Cardiac fibroblast (primary cell): ENCODE measurements at regions not wholly inside any gene's neighbourhood (a gene's known extent, or its start where the extent isn't known, plus 50 kb on each side); places are given as distances from the start of the nearest gene placed in this dataset.

Source experiments
- DNase-seq, 2 donors: peaks; one replicate each; pipeline versions ENCODE4 v3.0.0 to v3.0.0-alpha.2; 2010; ENCODE audit warnings: low read depth in 2 of 2
- H3K4me3 ChIP-seq, 2 donors: replicated peaks in 1 of 2; 1 replicate in 1 of 2; 2 replicates in 1 of 2; pipeline ENCODE4 v1.5.1; 2011; ENCODE audit warnings: low read depth in 2 of 2, low read length in 2 of 2, mild to moderate bottlenecking in 2 of 2, moderate library complexity in 1 of 2
- TF ChIP-seq, protein P1 (sequence below): IDR thresholded peaks from one replicate; pipeline ENCODE4 v1.5.1; 2011; ENCODE audit warnings: low read depth, mild to moderate bottlenecking, low read length, inconsistent platforms

DNA sequence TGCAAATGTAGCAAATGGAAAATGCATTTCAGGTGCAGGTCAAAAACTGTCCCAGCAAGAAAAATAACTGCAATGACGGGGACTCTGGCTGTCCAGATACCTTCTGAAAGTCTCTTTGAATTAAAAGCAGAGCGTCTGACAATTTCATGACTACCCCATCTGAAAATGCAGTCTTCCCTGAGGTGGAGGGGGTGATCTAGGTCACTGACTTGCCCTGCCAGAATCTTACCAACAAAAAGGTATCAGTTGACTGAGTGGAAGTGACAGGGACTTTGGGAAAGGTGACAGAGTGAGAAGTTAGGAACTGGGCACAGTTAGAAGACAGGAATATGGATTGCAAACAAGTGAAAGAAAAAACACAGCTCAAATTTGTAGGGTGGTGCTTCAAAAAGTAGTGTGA is 402.2 kb downstream of the DHX35 start:
- DNase-seq = no peak

DNA sequence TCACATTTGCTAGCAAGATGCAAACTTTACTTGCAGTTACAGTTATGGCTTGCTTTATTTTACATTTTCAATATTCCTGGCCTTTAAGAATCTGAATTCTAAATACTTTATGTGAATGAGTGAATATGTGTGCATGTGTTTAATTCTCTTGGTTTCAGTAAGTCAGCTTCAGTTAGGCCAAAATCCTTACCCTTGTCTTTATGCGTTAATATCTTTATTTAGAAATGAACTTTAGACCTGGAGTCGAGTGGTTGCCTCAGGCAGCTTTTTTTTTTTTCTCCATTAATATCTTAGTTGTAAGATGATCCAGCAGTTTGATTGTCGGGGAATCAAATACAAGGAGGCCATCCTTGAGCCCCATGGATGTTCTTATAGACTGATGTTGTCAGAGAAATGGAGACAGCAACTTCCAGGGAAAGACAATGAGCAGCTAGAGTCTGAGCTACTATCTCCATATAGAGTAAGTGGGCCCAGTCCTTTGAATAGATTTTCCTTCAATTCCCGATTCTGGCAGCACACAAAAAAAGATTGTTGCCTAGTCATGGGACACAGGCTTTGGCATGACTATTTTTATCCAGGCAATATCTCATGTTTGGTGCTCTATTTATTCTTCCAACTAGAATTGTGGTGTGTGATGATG is 398.0 kb downstream of the DHX35 start:
- DNase-seq = no peak
- no peak overlapping the region for H3K4me3 ChIP-seq
- TF ChIP-seq, protein P1, sequence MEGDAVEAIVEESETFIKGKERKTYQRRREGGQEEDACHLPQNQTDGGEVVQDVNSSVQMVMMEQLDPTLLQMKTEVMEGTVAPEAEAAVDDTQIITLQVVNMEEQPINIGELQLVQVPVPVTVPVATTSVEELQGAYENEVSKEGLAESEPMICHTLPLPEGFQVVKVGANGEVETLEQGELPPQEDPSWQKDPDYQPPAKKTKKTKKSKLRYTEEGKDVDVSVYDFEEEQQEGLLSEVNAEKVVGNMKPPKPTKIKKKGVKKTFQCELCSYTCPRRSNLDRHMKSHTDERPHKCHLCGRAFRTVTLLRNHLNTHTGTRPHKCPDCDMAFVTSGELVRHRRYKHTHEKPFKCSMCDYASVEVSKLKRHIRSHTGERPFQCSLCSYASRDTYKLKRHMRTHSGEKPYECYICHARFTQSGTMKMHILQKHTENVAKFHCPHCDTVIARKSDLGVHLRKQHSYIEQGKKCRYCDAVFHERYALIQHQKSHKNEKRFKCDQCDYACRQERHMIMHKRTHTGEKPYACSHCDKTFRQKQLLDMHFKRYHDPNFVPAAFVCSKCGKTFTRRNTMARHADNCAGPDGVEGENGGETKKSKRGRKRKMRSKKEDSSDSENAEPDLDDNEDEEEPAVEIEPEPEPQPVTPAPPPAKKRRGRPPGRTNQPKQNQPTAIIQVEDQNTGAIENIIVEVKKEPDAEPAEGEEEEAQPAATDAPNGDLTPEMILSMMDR = no peak

More for the DNA sequence above, 402.2 kb downstream of the DHX35 start:
- no peak overlapping the region for H3K4me3 ChIP-seq
- TF ChIP-seq, protein P1 = no peak

DNA sequence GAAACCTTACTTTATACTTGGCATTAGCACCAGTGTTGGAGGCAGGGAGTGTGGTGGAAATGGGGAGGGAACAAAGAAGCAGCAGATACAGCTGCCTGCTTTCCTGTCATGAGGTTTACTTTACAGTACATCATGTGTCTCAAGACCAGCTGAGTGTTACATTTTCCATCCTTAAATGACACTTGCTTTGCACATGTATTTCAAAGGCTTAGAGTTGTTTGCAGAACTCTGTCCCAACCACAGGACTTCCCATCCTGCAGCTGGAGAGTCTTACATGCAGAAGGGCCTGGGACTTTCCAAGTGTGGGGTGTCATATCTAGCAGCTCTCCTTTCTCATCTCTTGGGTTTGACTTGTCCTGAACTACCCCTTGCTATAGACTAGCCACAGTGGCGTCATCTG is 395.9 kb downstream of the DHX35 start:
- TF ChIP-seq, protein P1 = no peak
- DNase-seq = no peak
- H3K4me3 ChIP-seq = no peak overlapping the region

DNA sequence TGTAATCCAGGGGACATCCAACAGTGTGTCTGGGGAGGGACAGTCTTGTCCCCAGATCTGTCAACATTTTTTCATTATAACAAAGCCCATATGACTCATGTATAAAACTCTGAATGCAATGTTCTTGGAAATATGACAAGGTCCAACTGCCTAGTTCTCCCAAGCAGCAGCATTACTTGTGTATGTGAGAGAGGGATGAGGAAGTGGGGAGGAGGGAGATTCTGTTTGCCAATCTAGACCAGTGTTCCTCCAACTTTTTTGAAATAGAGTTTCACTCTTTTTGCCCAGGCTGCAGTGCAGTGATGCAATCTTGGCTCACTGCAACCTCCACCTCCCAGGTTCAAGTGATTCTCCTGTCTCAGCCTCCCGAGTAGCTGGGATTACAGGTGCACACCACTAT is 394.8 kb downstream of the DHX35 start:
- TF ChIP-seq, protein P1 = no peak
- no peak for DNase-seq
- H3K4me3 ChIP-seq = no peak overlapping the region

DNA sequence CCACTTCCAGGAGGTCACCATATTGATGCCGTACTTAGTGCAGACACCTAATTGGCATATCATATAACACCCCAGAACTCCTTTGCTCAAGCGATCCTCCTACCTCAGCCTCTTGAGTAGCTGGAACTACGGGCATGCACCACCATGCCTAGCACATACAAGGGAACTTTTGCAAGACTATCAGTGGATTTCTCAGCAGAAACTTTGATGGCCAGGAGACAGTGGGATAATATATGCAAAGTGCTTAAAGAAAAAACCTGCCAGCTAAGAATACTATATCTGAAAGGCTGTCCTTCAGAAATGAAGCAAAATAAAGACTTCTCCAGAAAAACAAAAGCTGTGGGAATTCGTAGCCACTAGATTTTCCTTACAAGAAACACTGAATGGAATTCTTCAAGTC is 387.1 kb downstream of the DHX35 start:
- H3K4me3 ChIP-seq = no peak overlapping the region
- no peak for DNase-seq
- TF ChIP-seq, protein P1 = no peak

DNA sequence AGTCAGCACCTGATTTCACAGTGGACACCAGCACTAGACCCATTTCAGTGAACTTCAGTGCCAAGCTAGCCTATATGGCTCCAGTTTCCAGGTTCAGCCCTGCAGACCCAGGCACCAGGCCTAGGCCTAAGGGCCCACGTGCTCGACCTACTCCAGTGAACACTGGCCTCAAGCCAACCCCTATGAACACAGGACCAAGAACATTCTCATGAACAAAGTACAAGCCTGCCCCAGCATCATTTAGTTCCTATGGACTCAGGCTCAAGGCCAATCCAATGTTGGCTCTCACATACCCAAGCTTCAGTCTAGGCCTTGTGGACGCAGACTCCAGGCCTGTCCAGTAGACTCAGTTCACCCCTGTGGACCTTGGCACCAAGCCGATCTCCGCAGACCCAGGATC is 385.5 kb downstream of the DHX35 start:
- TF ChIP-seq, protein P1 = no peak

DNA sequence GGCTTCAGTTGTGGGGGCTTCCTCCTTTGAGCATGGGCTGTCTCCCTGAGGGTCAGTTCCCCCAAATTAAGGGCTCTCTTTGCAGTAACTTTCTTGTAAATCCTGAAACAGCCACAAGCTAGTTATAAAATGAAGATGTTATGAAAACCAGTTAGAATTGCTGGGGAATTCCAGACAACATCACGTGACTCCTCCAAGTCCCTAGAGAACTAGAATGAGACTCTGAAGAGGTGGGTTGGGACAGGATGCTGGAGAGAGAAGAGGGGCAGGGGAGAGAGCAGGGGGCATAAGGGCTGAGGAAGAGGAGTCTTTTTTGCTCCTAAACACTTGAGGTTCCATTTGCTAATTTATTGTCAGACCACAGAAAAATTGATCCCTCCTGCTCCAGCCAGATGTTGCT is 380.3 kb downstream of the DHX35 start:
- TF ChIP-seq, protein P1 = no peak
- H3K4me3 ChIP-seq = no peak overlapping the region
- no peak for DNase-seq

More for the DNA sequence above, 385.5 kb downstream of the DHX35 start:
- no peak overlapping the region for H3K4me3 ChIP-seq
- no peak for DNase-seq
